NCI-H2227 (cell line): ENCODE measurements at regions not wholly inside any gene's neighbourhood (a gene's known extent, or its start where the extent isn't known, plus 50 kb on each side); places are given as distances from the start of the nearest gene placed in this dataset.

Experiments
- DNase-seq: peaks from one replicate; lab custom pipeline; 2025; ENCODE audit not compliant: unreplicated experiment; lab: John Stamatoyannopoulos, UW

- no peak for DNase-seq
Observed at GRCh38 chr19:31500197-31500830, 151.1 kb upstream of the TSHZ3 start.

GRCh38 chr19:31500946-31501345, 151.7 kb upstream of the TSHZ3 start:
- DNase-seq, result no peak

GRCh38 chr19:31501427-31502195, 152.4 kb upstream of the TSHZ3 start:
- DNase-seq, result no peak

GRCh38 chr19:31502536-31503170, 153.4 kb upstream of the TSHZ3 start:
- no peak for DNase-seq

GRCh38 chr19:31503211-31503610, 154.0 kb upstream of the TSHZ3 start:
- no peak for DNase-seq

GRCh38 chr19:31504221-31504620, 155.0 kb upstream of the TSHZ3 start:
- DNase-seq, result no peak

- no peak for DNase-seq
Observed at GRCh38 chr19:31505596-31505910, 156.3 kb upstream of the TSHZ3 start.

- no peak for DNase-seq
Observed at GRCh38 chr19:31506102-31506501, 156.9 kb upstream of the TSHZ3 start.

- no peak for DNase-seq
Observed at GRCh38 chr19:31510635-31511034, 161.4 kb upstream of the TSHZ3 start.

GRCh38 chr19:31511098-31511497, 161.9 kb upstream of the TSHZ3 start:
- no peak for DNase-seq

GRCh38 chr19:31511696-31512095, 162.5 kb upstream of the TSHZ3 start:
- DNase-seq, result no peak

- DNase-seq, result no peak
Observed at GRCh38 chr19:31512181-31512970, 163.1 kb upstream of the TSHZ3 start.

- no peak for DNase-seq
Observed at GRCh38 chr19:31513841-31514240, 164.6 kb upstream of the TSHZ3 start.

GRCh38 chr19:31515931-31516330, 166.7 kb upstream of the TSHZ3 start:
- DNase-seq, result no peak

- no peak for DNase-seq
Observed at GRCh38 chr19:31516756-31517155, 167.5 kb upstream of the TSHZ3 start.

- no peak for DNase-seq
Observed at GRCh38 chr19:31517224-31518180, 168.3 kb upstream of the TSHZ3 start.

- DNase-seq, result no peak
Observed at GRCh38 chr19:31518216-31519020, 169.2 kb upstream of the TSHZ3 start.

- no peak for DNase-seq
Observed at GRCh38 chr19:31519256-31519655, 170.0 kb upstream of the TSHZ3 start.

- DNase-seq, result no peak
Observed at GRCh38 chr19:31519908-31520307, 170.7 kb upstream of the TSHZ3 start.

GRCh38 chr19:31520633-31521032, 171.4 kb upstream of the TSHZ3 start:
- DNase-seq, result no peak
